Neural cell (in vitro differentiated cells): ENCODE measurements at regions not wholly inside any gene's neighbourhood (a gene's known extent, or its start where the extent isn't known, plus 50 kb on each side); places are given as distances from the start of the nearest gene placed in this dataset.

Experiments used
- CTCF ChIP-seq: fragments of 450-650 bp; IDR thresholded peaks from 2 replicates; pipeline ENCODE4 v1.5.1; 2014; ENCODE audit warnings: antibody characterized with exemption, mild to moderate bottlenecking, moderate library complexity; ENCODE audit not compliant: poor library complexity, severe bottlenecking
- EP300 ChIP-seq: fragments of 450-650 bp; conservative IDR thresholded peaks from 2 replicates; pipeline ENCODE4 v1.6.1; 2014; ENCODE audit warnings: antibody characterized with exemption, mild to moderate bottlenecking, moderate library complexity; ENCODE audit not compliant: poor library complexity, severe bottlenecking
- EZH2 ChIP-seq: fragments of 200-600, 300-800 bp; shearing (Covaris generic), sonication (generic); IDR thresholded peaks from 2 replicates; pipeline ENCODE4 v1.6.1; 2014; ENCODE audit warnings: antibody characterized with exemption, low read length, borderline replicate concordance, mild to moderate bottlenecking; ENCODE audit not compliant: insufficient read depth, poor library complexity, severe bottlenecking
- MXI1 ChIP-seq: fragments of 450-650 bp; conservative IDR thresholded peaks from 2 replicates; pipeline ENCODE4 v1.6.1; 2014; ENCODE audit warnings: antibody characterized with exemption, mild to moderate bottlenecking; ENCODE audit not compliant: poor library complexity, severe bottlenecking
- POLR2AphosphoS5 ChIP-seq: IDR thresholded peaks from 2 replicates; pipeline ENCODE4 v1.6.1; 2012
- REST ChIP-seq: IDR thresholded peaks from 2 replicates; pipeline ENCODE4 v1.6.1; 2012; ENCODE audit warnings: borderline replicate concordance
- TAF1 ChIP-seq: IDR thresholded peaks from 2 replicates; pipeline ENCODE4 v1.6.1; 2012; ENCODE audit warnings: low read depth

- TF ChIP-seq CTCF (no peak), EP300 (no peak), EZH2 (no peak), MXI1 (no peak), TAF1 (no peak), POLR2AphosphoS5 (no peak), REST (no peak)
Measured at GRCh38 chr2:64847930-64848329, 141.3 kb upstream of the SLC1A4 start.
